ENCODE measurements at regions not wholly inside any gene's neighbourhood (a gene's known extent, or its start where the extent isn't known, plus 50 kb on each side); places are given as distances from the start of the nearest gene placed in this dataset.

DNA sequence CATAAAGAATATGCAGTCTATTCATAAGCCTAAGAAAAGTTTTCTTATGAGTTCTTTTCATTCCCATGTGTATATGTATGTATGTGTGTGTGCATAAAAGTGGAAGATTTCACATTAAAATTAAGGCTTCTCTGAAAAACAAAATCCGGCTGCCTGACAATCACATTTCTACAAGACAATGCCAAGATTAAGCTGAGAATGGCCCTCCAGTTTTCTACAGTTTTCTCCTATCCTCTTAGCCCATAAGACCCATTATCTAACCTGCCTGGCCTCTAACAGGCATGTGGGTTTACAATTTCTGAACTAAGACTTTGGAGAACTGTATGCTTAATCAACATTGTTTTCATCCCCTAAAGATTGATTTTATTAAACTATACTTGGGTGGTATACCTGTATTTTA lies 446.0 kb upstream of the SEMA3A start:
- TF ChIP-seq, protein P1, sequence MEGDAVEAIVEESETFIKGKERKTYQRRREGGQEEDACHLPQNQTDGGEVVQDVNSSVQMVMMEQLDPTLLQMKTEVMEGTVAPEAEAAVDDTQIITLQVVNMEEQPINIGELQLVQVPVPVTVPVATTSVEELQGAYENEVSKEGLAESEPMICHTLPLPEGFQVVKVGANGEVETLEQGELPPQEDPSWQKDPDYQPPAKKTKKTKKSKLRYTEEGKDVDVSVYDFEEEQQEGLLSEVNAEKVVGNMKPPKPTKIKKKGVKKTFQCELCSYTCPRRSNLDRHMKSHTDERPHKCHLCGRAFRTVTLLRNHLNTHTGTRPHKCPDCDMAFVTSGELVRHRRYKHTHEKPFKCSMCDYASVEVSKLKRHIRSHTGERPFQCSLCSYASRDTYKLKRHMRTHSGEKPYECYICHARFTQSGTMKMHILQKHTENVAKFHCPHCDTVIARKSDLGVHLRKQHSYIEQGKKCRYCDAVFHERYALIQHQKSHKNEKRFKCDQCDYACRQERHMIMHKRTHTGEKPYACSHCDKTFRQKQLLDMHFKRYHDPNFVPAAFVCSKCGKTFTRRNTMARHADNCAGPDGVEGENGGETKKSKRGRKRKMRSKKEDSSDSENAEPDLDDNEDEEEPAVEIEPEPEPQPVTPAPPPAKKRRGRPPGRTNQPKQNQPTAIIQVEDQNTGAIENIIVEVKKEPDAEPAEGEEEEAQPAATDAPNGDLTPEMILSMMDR (IDR thresholded peaks at IDR 0.05), result no peak
- no peak for TF ChIP-seq EZH2 (IDR thresholded peaks at IDR 0.05)

All from neural progenitor cell (in vitro differentiated cells).